ENCODE measurements at regions not wholly inside any gene's neighbourhood (a gene's known extent, or its start where the extent isn't known, plus 50 kb on each side); places are given as distances from the start of the nearest gene placed in this dataset.

- ATAC-seq (ENCODE audit: low read depth) (no peak), DNase-seq (no peak)
- no peak overlapping the region for H3K4me3 ChIP-seq (ENCODE audit: insufficient read depth, low read depth, low read length)
- no peak overlapping the region for H2AK9ac ChIP-seq (replicated peaks; ENCODE audit: low read depth, low read length, poor library complexity)
- no peak overlapping the region for H2AFZ ChIP-seq (replicated peaks; ENCODE audit: low read length, poor library complexity)
- H3K36me3 ChIP-seq (ENCODE audit: control insufficient read depth, insufficient read depth, low read length): no peaks in the 10 kb centered on the region
- no peak overlapping the region for H3K14ac ChIP-seq (replicated peaks; ENCODE audit: low read depth, low read length)
- H4K5ac ChIP-seq (ENCODE audit: low read depth, low read length): no peak overlapping the region
- ChIA-PET POLR2A (ENCODE audit: unreplicated experiment) (no interaction called here), CTCF (no interaction called here)
- no peak overlapping the region for H2BK120ac ChIP-seq (ENCODE audit: low read depth, low read length)
- no peak overlapping the region for H3K56ac ChIP-seq (ENCODE audit: extremely low read depth, insufficient read depth, low read length)
- no peak overlapping the region for H2BK20ac ChIP-seq (ENCODE audit: low read depth, low read length)
- H3K9me3 ChIP-seq (ENCODE audit: control insufficient read depth, insufficient read depth, low read length): no peaks in the 10 kb centered on the region; the same call in 1 of the 2 replicates
- no peaks in the 10 kb centered on the region for H3K4me1 ChIP-seq (ENCODE audit: control insufficient read depth, insufficient read depth, low read length)
- no peak overlapping the region for H3K4ac ChIP-seq (ENCODE audit: low read depth, low read length)
- H3K27ac ChIP-seq (ENCODE audit: insufficient read depth, low read length): no peak overlapping the region
- no peak overlapping the region for H4K8ac ChIP-seq (ENCODE audit: low read depth in 2 of 2, low read length in 2 of 2)
- no peak overlapping the region for H3K9ac ChIP-seq (ENCODE audit: low read depth, low read length)
- no peak overlapping the region for H3K4me2 ChIP-seq (ENCODE audit: low read depth, low read length)
- no peak overlapping the region for H4K91ac ChIP-seq (ENCODE audit: insufficient read depth, low read depth, low read length)
- no peak overlapping the region for H2BK5ac ChIP-seq (ENCODE audit: low read depth, low read length, poor library complexity, severe bottlenecking)
- H2BK15ac ChIP-seq (ENCODE audit: low read depth, low read length): no peak overlapping the region
- no peak overlapping the region for H2AK5ac ChIP-seq (ENCODE audit: low read depth, low read length)
- in situ Hi-C loops (cut with MboI; ENCODE audit: low sequenced_read_pairs) (no loop called here), dilution Hi-C loops (cut with HindIII; ENCODE audit: low sequenced_read_pairs, unreplicated experiment) (no loop called here), intact Hi-C loops (cut with micrococcal nuclease) (no loop called here)
- no TSS peak for BruUV-seq (replicated peaks)
- H4K20me1 ChIP-seq (ENCODE audit: insufficient read depth, low read length): no peaks in the 10 kb centered on the region
- no peak overlapping the region for H3K18ac ChIP-seq (ENCODE audit: low read depth, low read length)
- no CpG with 5 or more reads among the region's 4 CpGs for WGBS, 2 experiments (ENCODE audit: extremely low coverage in 2 of 2, insufficient read length in 1 of 2)
- H3K79me1 ChIP-seq (ENCODE audit: low read depth in 1 of 2, low read length in 2 of 2): no peaks in the 10 kb centered on the region
- H3K23ac ChIP-seq (ENCODE audit: low read depth, low read length): no peak overlapping the region
- no peaks in the 10 kb centered on the region for H3K9me1 ChIP-seq (ENCODE audit: insufficient read depth, low read length)
- no peaks in the 10 kb centered on the region for H3K27me3 ChIP-seq (ENCODE audit: control insufficient read depth, insufficient read depth, low read length)
- no peak for TF ChIP-seq MAFK (IDR thresholded peaks at IDR 0.05; ENCODE audit: low read depth, low read length)
- TF ChIP-seq RCOR1 (IDR thresholded peaks at IDR 0.05; ENCODE audit: insufficient replicate concordance, low read length): no peak
- TF ChIP-seq CTCF (conservative IDR thresholded peaks at IDR 0.05; ENCODE audit: low read depth, low read length): no peak
- TF ChIP-seq RAD21 (IDR thresholded peaks at IDR 0.05; ENCODE audit: low read length): no peak
- TF ChIP-seq POLR2A (IDR thresholded peaks at IDR 0.05; ENCODE audit: low read depth, low read length): no peak
- no peak for TF ChIP-seq RFX5 (IDR thresholded peaks at IDR 0.05; ENCODE audit: low read depth, low read length)
- no peak for TF ChIP-seq SMC3 (IDR thresholded peaks at IDR 0.05; ENCODE audit: low read depth, low read length)
- no peak for TF ChIP-seq MAZ (IDR thresholded peaks at IDR 0.05; ENCODE audit: borderline replicate concordance, low read depth, low read length)
- no peak for TF ChIP-seq MXI1 (IDR thresholded peaks at IDR 0.05; ENCODE audit: borderline replicate concordance, low read depth, low read length)
- TF ChIP-seq CHD1 (IDR thresholded peaks at IDR 0.05; ENCODE audit: low read depth, low read length): no peak
- TF ChIP-seq, protein P1, sequence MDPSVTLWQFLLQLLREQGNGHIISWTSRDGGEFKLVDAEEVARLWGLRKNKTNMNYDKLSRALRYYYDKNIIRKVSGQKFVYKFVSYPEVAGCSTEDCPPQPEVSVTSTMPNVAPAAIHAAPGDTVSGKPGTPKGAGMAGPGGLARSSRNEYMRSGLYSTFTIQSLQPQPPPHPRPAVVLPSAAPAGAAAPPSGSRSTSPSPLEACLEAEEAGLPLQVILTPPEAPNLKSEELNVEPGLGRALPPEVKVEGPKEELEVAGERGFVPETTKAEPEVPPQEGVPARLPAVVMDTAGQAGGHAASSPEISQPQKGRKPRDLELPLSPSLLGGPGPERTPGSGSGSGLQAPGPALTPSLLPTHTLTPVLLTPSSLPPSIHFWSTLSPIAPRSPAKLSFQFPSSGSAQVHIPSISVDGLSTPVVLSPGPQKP (IDR thresholded peaks at IDR 0.05; ENCODE audit: borderline replicate concordance, low read depth, low read length): no peak
- TF ChIP-seq NFE2L2 (IDR thresholded peaks at IDR 0.05; ENCODE audit: low read depth, low read length): no peak
- TF ChIP-seq USF2 (IDR thresholded peaks at IDR 0.05; ENCODE audit: low read depth, low read length): no peak
- TF ChIP-seq CEBPB (IDR thresholded peaks at IDR 0.05; ENCODE audit: low read depth, low read length): no peak
- TF ChIP-seq FOS (IDR thresholded peaks at IDR 0.05; ENCODE audit: low read depth, low read length): no peak
Measured at GRCh38 chr13:80571346-80572307, 230.7 kb upstream of the SPRY2 start.

Data from IMR-90 (cell line).